GM12891 (cell line): ENCODE measurements at regions not wholly inside any gene's neighbourhood (a gene's known extent, or its start where the extent isn't known, plus 50 kb on each side); places are given as distances from the start of the nearest gene placed in this dataset.
A peak's percentile ranks its signal among the peaks of the same experiment; 100 is the strongest.

Experiments used
- DNase-seq: peaks from one replicate; pipeline ENCODE4 v3.0.0; 2011; ENCODE audit warnings: low spot score; ENCODE audit not compliant: insufficient read length
- FAIRE-seq: peaks from 2 replicates; lab custom pipeline; 2011; peaks lifted over from hg19 to GRCh38; lab: Jason Lieb, UNC
- PAX5 ChIP-seq: IDR thresholded peaks from 2 replicates; pipeline ENCODE4 v1.6.1; 2011; ENCODE audit warnings: low read length, moderate library complexity, mild to moderate bottlenecking; ENCODE audit not compliant: insufficient read depth, severe bottlenecking
- POLR2A ChIP-seq: IDR thresholded peaks from 2 replicates; pipeline ENCODE4 v1.6.1; 2011; ENCODE audit warnings: low read depth, low read length, control low read depth
- POLR2AphosphoS5 ChIP-seq: IDR thresholded peaks from 2 replicates; pipeline ENCODE4 v1.6.1; 2011; ENCODE audit warnings: low read depth, low read length, control low read depth
- POU2F2 ChIP-seq: IDR thresholded peaks from 2 replicates; pipeline ENCODE4 v1.6.1; 2011; ENCODE audit warnings: low read depth, mild to moderate bottlenecking, control low read depth, low read length, moderate library complexity
- SPI1 ChIP-seq: IDR thresholded peaks from 2 replicates; pipeline ENCODE4 v1.6.1; 2011; ENCODE audit warnings: low read depth, low read length, control low read depth
- TAF1 ChIP-seq: IDR thresholded peaks from 2 replicates; pipeline ENCODE4 v1.6.1; 2011; ENCODE audit warnings: low read depth, low read length, control low read depth

DNA sequence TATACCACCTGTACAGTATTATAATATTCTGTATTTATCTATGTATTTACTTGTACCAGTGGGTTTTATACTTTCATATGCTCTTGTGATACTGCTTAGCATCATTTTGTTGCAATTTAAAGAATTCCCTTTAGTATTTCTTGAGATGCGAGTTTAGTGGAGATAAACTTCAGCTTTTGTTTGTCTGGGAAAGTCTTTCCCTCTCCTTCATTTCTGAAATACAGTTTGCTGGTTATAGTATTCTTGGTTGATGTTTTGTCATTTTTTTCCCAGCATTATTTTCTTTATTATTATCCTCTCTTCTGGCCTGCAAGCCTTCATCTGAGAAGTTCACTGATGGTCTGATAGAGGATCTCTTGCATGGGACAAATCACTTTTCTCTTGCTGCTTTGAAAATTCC is 136.6 kb upstream of the MCHR2 start:
- TF ChIP-seq PAX5 (no peak), SPI1 (no peak), TAF1 (no peak), POLR2A (no peak), POU2F2 (no peak), POLR2AphosphoS5 (no peak)
- FAIRE-seq: no peak
- no peak for DNase-seq

DNA sequence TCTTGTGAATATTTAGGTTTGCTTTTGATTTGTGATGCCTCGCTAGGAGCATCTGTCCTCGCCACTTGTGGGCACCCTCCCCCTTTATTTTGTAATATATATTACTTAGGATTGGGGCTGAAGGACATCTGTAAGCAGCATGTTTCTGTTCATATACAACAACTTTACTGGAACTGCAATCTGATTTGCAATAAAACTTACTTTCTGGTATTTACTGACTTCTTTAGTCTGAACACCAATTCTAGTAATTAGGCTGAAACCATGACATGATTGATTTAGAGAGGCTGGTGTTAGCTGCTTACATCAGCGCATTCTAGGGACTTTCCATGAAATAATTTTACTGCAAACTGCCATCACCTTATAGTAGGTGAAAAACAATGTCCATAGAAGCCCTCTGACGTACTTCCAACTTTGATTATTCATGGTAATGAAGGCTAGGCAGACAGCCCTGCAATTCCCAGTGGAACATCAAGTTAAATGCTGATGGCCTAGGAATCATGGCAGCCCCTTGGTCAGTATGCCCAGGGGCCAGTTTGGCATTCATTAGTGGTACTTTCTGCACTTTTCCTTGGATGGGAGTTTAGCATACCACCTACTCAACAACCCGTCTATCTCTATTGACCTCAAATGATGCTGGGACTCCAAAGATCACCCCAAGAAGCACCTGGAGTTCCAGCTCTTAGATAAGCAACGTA is 132.9 kb upstream of the MCHR2 start:
- DNase-seq (no peak), FAIRE-seq (no peak)
- TF ChIP-seq POLR2A (no peak), PAX5 (no peak), POLR2AphosphoS5 (no peak)

DNA sequence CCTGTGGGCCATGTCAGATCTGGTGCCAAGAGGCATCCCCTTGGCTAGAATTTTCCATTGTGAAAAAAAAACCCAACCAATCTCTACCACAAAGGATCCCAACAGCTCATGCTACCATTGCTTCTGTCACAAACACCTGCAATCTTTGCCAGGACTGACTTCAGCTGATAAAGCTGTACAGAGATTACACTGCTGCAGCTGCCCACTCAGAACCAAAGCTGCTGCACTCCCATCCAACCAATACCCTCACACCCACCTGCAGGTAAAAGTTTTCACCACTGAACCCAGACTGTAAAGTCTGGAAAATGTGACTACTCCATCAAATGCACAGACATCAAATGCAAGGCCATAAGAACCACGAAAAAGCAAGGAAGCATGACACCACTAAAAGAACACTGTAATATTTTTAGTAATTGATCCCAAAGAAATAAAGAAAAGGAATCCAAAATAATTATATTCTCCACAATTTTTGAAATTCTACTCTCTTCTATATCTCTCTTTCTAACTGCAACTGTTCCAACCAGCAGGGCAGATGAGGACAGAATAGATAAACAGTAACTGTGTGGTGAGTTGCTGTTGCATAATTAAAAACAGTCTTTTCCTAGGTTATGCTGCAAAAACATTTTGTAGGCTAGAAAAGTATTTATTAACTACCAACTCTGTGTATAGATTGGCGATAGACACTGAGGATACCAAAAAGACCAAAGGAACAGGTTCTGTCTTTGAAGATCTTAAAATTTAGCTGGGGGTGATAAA is 128.0 kb upstream of the MCHR2 start:
- no peak for FAIRE-seq
- DNase-seq: no peak
- no peak for TF ChIP-seq SPI1
- TF ChIP-seq POU2F2: no peak
- TF ChIP-seq POLR2A: no peak
- no peak for TF ChIP-seq POLR2AphosphoS5
- no peak for TF ChIP-seq PAX5
- TF ChIP-seq TAF1: no peak

DNA sequence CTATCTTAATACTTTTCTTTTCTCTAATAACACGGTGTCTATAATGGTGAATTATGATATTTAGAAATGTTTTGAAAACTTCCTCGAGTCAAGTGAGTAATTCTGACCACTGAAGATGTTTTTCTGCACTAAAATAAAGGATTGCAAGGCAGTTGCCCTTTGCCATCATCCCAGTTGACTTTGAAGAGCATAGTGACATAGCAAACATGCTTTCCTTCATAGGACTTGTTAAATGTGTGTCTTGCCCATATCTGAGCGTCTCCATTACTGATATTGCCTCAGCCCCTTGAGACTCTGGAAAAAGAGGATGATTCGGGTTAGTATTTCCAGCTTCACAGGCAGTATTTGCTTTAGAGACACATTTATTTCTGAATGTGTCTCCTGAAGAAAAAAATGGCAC is 125.2 kb upstream of the MCHR2 start:
- no peak for TF ChIP-seq POLR2A
- TF ChIP-seq SPI1: no peak
- TF ChIP-seq POLR2AphosphoS5: no peak
- no peak for FAIRE-seq
- no peak for DNase-seq

DNA sequence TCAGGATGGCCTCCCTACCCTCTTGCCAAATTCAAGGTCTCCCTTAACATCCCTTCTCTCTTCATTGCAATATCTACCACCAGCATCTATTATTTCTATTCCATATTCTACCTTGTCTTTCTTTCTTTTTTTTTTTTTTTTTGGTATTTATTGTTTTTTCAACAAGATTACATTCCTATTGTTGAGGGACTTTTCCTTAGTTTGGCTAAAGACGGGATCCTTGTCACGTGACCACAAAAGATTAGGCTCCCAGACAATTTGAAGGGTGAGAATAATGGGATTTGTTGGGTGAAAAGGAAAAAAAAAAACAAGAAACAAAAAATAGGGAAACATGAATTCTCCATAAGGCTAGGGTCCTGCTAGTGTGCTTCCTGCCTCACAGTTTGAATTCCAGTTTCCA is 124.3 kb upstream of the MCHR2 start:
- FAIRE-seq (no peak), DNase-seq (no peak)
- no peak for TF ChIP-seq SPI1
- no peak for TF ChIP-seq TAF1
- TF ChIP-seq POLR2A: no peak
- no peak for TF ChIP-seq PAX5
- TF ChIP-seq POLR2AphosphoS5: no peak
- TF ChIP-seq POU2F2: no peak

DNA sequence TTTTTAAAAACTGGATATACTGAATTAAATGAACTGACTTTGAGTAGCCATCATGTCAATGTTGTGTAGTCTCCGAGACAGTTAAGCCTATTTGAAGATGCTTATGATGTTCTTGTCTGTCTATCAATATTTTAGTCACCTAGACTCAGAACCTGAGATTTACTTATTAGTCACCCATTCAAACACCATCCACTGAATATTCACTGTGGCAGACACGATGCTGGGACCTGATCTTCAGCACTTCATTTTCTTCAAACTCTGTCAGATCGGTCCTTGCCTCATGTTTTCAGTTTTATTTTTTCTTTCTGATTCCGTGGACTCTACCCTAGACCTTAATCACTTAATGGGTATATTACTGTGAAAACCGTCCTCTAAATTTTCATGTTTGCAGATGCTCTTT is 123.7 kb upstream of the MCHR2 start:
- no peak for DNase-seq
- no peak for TF ChIP-seq POLR2A
- TF ChIP-seq PAX5: no peak
- FAIRE-seq: no peak

DNA sequence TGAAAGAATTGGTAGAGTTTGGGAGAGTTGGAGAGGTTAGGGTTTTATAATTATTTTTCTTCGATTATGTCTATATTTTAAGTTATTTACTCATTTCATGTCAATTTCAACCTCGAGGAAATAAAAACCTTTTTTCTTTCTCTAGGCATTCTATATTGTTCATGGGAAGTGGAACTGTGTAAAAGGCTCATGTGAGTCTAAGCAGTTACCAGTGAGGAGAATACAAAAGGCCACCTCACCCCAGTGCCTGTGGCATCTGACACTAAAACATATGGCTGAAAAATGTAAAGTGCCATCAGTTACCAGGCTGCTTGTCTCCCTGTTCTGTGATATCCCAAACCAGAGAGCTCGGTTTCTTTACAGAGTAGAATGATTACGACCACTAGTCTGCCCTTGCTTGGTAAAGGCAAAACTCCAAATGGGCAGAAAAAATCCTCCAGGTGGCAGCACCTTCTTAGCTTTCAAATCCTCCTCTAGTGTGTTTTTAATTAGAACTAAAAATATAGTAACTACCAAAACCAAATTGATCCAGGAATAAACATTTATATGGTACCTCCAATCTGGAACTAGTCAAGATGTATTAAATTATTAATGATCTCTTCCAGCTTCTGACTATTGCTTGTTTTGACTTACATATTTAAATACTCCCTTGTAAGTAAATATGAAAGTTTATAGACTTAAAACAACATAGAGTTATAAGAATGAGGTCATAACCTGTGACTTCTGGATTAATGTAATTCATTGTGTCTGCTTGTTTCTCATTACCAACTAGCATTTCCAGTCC is 122.6 kb upstream of the MCHR2 start:
- no peak for TF ChIP-seq SPI1
- TF ChIP-seq POU2F2: no peak
- TF ChIP-seq PAX5: no peak
- no peak for TF ChIP-seq POLR2AphosphoS5
- DNase-seq: no peak
- FAIRE-seq: peak; percentile 68

DNA sequence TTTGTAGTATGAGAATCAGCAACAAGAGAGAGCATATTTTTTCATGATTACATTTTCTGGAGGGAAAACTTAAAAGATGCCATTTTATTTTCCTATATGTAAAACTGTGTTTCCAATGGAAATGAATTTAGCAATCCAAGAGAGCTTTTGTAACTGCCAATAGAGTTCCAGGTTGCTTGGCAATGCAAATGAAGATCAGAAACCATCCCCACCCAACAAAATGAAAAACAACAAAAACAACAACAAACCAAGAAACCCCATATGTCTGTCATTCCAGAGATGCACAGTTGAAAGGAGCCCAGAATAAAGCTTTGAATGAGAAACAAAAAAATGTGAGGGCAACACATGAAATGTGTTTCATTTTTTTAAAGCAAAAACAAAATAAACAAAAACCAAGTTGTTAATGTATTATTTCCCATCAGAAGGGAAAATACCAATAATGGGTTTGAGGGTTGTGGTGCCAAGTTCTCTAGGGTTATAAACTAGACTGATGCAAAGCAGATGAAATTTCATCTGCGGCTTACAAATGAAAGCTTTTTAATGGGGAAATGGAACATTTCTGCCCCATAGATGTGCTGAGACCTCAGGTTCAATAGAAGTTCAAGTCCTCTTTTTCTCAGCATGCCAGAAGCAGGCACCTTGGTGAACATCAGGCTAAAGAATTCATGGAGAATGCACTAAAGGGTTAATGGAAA is 121.5 kb upstream of the MCHR2 start:
- no peak for TF ChIP-seq SPI1
- TF ChIP-seq POLR2AphosphoS5: no peak
- no peak for TF ChIP-seq PAX5
- TF ChIP-seq POU2F2: no peak
- no peak for TF ChIP-seq TAF1
- no peak for TF ChIP-seq POLR2A
- no peak for FAIRE-seq

DNA sequence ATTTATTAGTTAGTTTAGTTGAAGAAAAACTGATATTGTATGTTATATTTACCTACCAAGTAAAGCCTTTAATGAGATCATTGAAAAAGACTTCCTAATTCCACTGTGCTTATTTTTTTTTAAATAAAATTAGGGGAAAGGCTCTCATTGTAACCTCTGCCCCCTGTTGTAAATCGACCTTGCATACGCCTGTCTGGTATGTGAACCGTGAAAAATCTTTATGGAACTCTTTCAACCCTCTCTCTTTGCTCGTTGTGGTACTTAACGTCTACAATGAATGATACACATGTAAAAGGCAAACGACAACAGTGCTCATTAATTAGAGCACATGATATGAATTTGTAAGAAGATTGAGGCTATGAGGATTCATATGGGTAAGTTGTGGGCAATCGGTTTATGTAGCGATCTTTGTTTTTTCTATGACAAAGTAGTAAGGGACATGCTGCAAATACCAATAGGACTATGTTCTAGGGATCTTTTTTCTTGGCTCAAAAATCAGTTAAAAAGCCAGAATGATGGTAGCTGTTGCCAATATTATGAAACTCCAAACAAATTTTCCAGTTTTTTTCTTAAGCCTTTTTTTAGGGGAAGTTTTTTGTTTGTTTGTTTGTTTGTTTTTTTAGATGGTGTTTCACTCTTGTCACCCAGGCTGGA is 119.0 kb upstream of the MCHR2 start:
- TF ChIP-seq TAF1 (no peak), POLR2AphosphoS5 (no peak), SPI1 (no peak), POU2F2 (no peak), POLR2A (no peak), PAX5 (no peak)
- FAIRE-seq (no peak), DNase-seq (no peak)

More for the DNA sequence above, 121.5 kb upstream of the MCHR2 start:
- DNase-seq: no peak
